Stimulated activated CD8-positive, alpha-beta memory T cell treated with anti-CD3 and anti-CD28 coated beads, Interleukin-4, amount 100 ng/mL, for 4 hours (primary cell): ENCODE measurements at regions not wholly inside any gene's neighbourhood (a gene's known extent, or its start where the extent isn't known, plus 50 kb on each side); places are given as distances from the start of the nearest gene placed in this dataset.
"Not testable (repeated sequence)": the region's sequence is repeated elsewhere in the genome, so short reads cannot be mapped to it uniquely, and the experiment has no call there.

Source experiments
- DNase-seq, 2 donors: peaks; one replicate each; pipeline ENCODE4 v3.0.0-alpha.2; 2020; ENCODE audit warnings: low read depth in 2 of 2, low spot score in 1 of 2

DNA sequence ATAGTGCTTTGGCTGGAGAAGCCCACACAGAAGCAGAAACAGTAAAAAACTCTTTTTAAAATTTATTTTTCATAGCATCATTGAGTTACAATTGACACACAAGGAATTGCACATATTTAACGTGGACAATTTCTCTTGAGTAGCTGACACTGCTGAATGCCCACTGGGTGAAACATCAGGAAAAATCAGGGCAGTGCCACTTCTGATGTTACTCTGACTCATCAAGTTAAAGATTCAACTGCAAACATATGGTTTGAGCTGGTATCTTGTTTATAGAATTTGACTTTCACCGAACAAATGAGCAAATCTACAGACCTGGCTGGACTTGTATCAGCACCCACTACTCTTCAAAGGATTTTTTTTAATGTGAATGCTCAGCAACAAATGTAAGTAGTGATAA, 66.3 kb upstream of the CTSV start:
- DNase-seq: not testable (repeated sequence)

DNA sequence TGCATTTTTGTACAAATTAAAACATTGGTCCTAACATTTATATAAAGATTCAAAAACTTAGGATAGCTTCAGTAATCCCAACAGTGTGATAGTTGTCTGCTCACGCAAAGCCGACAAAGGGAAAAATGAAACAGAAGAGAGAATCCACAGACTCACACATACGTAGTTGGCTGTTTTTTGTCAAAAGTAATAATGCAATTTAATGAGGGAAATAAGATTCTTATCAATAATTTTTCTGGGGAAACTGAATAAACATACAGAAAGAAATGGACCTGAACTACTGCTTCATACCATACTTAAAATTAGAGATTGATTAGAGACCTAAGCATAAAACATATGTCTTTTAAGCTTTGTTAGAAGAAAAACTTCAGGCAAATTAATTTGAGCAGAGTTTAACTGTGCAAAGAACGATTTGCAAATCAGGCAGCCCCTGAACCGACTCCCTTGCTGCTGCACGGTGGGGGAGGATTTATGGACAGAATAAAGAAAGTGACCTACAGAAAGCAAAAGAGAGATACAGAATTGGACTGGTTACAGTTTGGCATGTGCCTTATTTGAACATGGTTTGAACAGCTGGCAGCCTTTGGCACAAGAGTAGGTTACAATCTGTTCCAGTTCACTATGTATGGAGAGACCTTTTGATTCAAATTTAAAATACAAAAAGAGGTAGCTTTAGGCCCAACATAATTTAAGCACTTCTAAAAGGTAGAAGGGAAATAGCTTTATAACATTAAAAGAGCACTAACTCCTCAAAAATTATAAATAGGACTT, 64.9 kb upstream of the CTSV start:
- DNase-seq: not testable (repeated sequence)

DNA sequence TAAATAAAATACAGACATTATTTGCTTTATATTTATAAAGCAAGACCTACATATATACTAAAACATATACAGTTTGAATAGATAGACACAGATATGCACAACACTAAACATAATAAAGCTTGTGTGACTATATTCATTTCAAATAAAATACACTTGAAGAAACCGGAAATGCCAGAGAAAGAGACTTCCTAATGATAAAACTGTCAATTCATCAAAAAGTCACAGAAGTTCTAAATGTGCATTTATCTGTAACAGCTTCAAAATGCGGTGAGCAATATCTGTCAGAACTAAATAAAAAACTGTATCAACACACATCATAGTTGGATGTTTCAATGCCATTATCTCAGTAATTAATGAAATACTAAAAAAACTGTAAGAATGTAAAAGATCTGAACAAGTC, 60.6 kb upstream of the CTSV start:
- not testable (repeated sequence) for DNase-seq

DNA sequence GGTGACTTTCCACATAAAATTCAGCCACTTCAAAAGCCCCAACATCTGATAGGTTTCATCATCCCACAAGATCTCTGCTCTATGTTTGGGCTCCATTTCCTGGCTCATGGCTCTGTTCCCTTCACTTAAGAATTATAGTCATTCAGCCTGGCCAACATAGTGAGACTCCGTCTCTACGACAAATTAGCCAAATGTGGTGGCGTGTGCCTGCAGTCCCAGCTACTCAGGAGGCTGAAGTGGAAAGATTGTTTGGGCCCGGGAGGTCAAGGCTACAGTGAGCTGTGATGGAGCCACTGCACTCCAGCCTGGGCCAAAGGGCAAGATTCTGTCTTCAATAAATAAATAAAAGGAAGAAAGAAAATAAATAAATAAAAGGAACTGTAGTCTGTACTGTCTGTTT, 57.9 kb upstream of the CTSV start:
- DNase-seq: no peak

DNA sequence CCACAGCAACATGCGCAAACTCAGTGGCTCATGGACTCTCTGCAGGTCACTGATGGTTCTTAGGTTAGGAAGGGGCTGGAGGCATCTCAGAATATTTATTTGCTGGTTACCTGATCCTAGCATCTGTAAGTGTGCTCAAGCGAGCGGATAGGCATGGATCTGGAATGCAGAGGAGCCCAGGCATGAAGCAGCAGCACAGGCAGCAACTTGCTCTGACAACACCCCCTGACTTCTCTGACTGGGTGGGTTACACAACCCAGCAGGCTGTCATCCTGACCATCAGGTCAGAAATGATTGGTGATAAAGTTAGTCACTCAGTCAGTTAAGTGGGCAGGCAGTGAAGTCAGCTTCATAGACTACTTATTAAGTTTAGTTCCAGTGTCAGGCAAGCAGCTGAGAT, 50.4 kb upstream of the CTSV start:
- DNase-seq: not testable (repeated sequence)
